HepG2 (cell line): ENCODE measurements at regions not wholly inside any gene's neighbourhood (a gene's known extent, or its start where the extent isn't known, plus 50 kb on each side); places are given as distances from the start of the nearest gene placed in this dataset.

Experiments used
- ATAC-seq: fragments of 200-7000 bp; cut with Tn5 transposase; 3 replicates; pipeline ENCODE4 v1.9.1; 2020; ENCODE audit warnings: mild to moderate bottlenecking, moderate library complexity
- BruUV-seq: library from RNA; stranded (reverse); fragments of 400-500 nt; replicated peaks from 2 replicates; lab custom pipeline; 2021; lab: Mats Ljungman, UMichigan
- CTCF ChIA-PET: fragments of 300-600 bp; formaldehyde crosslinking; extraction: SDS; loops from one replicate; lab custom pipeline; 2021; ENCODE audit warnings: low total read pairs, inconsistent platforms, low intra/inter-chr PET ratio; lab: Yijun Ruan, JAX
- POLR2A ChIA-PET: fragments of 350-600 bp; sonication (Branson Sonifier 250); formaldehyde crosslinking; loops from one replicate; lab custom pipeline; 2020; ENCODE audit warnings: antibody characterized with exemption, inconsistent platforms; lab: Yijun Ruan, JAX
- DNase-seq: peaks from one replicate; pipeline ENCODE4 v3.0.0-alpha.2; 2015; ENCODE audit warnings: low spot score
- FAIRE-seq: peaks from 3 replicates; lab custom pipeline; 2011; peaks lifted over from hg19 to GRCh38; lab: Jason Lieb, UNC
- H2AFZ ChIP-seq: one replicate; pipeline ENCODE4 v1.6.1; 2011; ENCODE audit warnings: low read length, inconsistent platforms
- H3K27ac ChIP-seq: fragments of 300-600 bp; 3 replicates; pipeline ENCODE4 v1.8.0; 2011; ENCODE audit warnings: mixed run types, mild to moderate bottlenecking, mixed read lengths, low read length, inconsistent platforms; ENCODE audit not compliant: insufficient read depth; ENCODE audit errors: extremely low read length
- H3K27me3 ChIP-seq, 2 experiments: fragments of 200-600 bp in 1 of 2; 2 replicates in 1 of 2; 3 replicates in 1 of 2; pipeline versions ENCODE4 v1.6.0 to v1.8.0; 2011; ENCODE audit warnings: low read length in 2 of 2, mild to moderate bottlenecking in 2 of 2, moderate library complexity in 2 of 2, inconsistent platforms in 1 of 2; ENCODE audit not compliant: insufficient read depth in 2 of 2, control insufficient read depth in 1 of 2
- H3K36me3 ChIP-seq, 2 experiments: fragments of 200-600 bp in 1 of 2; replicated peaks in 1 of 2; 2 replicates in 1 of 2; 3 replicates in 1 of 2; pipeline versions ENCODE4 v1.5.1 to v1.8.0; 2011; ENCODE audit warnings: low read length in 2 of 2, inconsistent platforms in 1 of 2; ENCODE audit not compliant: insufficient read depth in 2 of 2, control insufficient read depth in 1 of 2
- H3K4me1 ChIP-seq: 2 replicates; pipeline ENCODE4 v1.5.1; 2012; ENCODE audit warnings: low read length, inconsistent platforms; ENCODE audit not compliant: insufficient read depth
- H3K4me2 ChIP-seq: 2 replicates; pipeline ENCODE4 v1.6.0; 2011; ENCODE audit warnings: low read depth, low read length, inconsistent platforms
- H3K4me3 ChIP-seq, 3 experiments: fragments of 200-600 bp in 1 of 3; sonication (generic), shearing (Covaris generic) in 1 of 3; replicated peaks in 1 of 3; 2 replicates each; pipeline ENCODE4 v1.5.1; 2011 to 2016; ENCODE audit warnings: low read length in 3 of 3, inconsistent platforms in 2 of 3, low read depth in 2 of 3, mild to moderate bottlenecking in 2 of 3, control low read depth in 1 of 3, mixed read lengths in 1 of 3; ENCODE audit not compliant: insufficient read depth in 1 of 3
- H3K79me2 ChIP-seq: one replicate; pipeline ENCODE4 v1.6.1; 2011; ENCODE audit warnings: low read length, inconsistent platforms; ENCODE audit not compliant: insufficient read depth
- H3K9ac ChIP-seq: 2 replicates; pipeline ENCODE4 v1.6.0; 2011; ENCODE audit warnings: mild to moderate bottlenecking, low read depth, low read length, inconsistent platforms; ENCODE audit not compliant: insufficient read depth
- H3K9me3 ChIP-seq: 2 replicates; pipeline ENCODE4 v1.5.1; 2012; ENCODE audit warnings: mild to moderate bottlenecking, low read length
- H4K20me1 ChIP-seq: 2 replicates; pipeline ENCODE4 v1.6.0; 2011; ENCODE audit warnings: inconsistent platforms, mild to moderate bottlenecking, low read length, moderate library complexity; ENCODE audit not compliant: insufficient read depth
- AGO2 ChIP-seq: fragments of 200-400 bp; formaldehyde crosslinking; optimal IDR thresholded peaks from 2 replicates; pipeline ENCODE3; 2017; ENCODE audit warnings: mild to moderate bottlenecking, low read depth, low read length, moderate library complexity
- IKZF1 ChIP-seq: fragments of 450-650 bp; IDR thresholded peaks from 2 replicates; pipeline ENCODE4 v1.7.1; 2016
- MED1 ChIP-seq: sonication (generic); formaldehyde crosslinking; IDR thresholded peaks from 2 replicates; pipeline ENCODE4 v1.4.0; 2020; ENCODE audit warnings: missing genetic modification reagents
- MIER2 ChIP-seq: IDR thresholded peaks from 2 replicates; pipeline ENCODE4 v1.6.1; 2016; ENCODE audit warnings: missing biosample characterization, missing genetic modification reagents
- MYNN ChIP-seq: sonication (generic); formaldehyde crosslinking; IDR thresholded peaks from 2 replicates; pipeline ENCODE4 v1.4.0; 2020; ENCODE audit warnings: mild to moderate bottlenecking, low read depth, missing genetic modification reagents
- MZF1 ChIP-seq: sonication (generic); formaldehyde crosslinking; IDR thresholded peaks from 2 replicates; pipeline ENCODE4 v1.8.1; 2023; ENCODE audit warnings: mild to moderate bottlenecking, missing genetic modification reagents, borderline replicate concordance
- NCOR1 ChIP-seq: fragments of 200-600 bp; sonication (generic); IDR thresholded peaks from 2 replicates; pipeline ENCODE4 v1.7.0; 2017; ENCODE audit warnings: antibody characterized with exemption, low read length, borderline replicate concordance
- PITX1 ChIP-seq: sonication (generic); formaldehyde crosslinking; IDR thresholded peaks from 2 replicates; pipeline ENCODE4 v1.5.1; 2020; ENCODE audit warnings: mild to moderate bottlenecking, missing genetic modification reagents
- RFX1 ChIP-seq: fragments of 450-650 bp; IDR thresholded peaks from 2 replicates; pipeline ENCODE4 v1.6.1; 2017
- SALL1 ChIP-seq: sonication (generic); formaldehyde crosslinking; IDR thresholded peaks from 2 replicates; pipeline ENCODE4 v1.8.0; 2022; ENCODE audit warnings: mild to moderate bottlenecking, missing genetic modification reagents
- ZNF253 ChIP-seq: sonication (generic); formaldehyde crosslinking; IDR thresholded peaks from 2 replicates; pipeline ENCODE4 v1.8.0; 2022; ENCODE audit warnings: mild to moderate bottlenecking, missing genetic modification reagents, borderline replicate concordance
- WGBS: methylation state at CpG from one replicate; pipeline ENCODE4 v1.1.6; 2017; ENCODE audit warnings: low lambda C conversion rate; 5-methylcytosine and 5-hydroxymethylcytosine counted together
- in situ Hi-C: cut with HindIII; loops from 2 replicates; pipeline ENCODE4 v1.10.0; 2017; ENCODE audit warnings: low pct_unique_long_range_greater_than_20kb; ENCODE audit not compliant: extremely low pct_ligation_motif_present
- intact Hi-C: fragments of 100-400 bp; cut with micrococcal nuclease; formaldehyde crosslinking; loops from one replicate; pipeline ENCODE4 v1.10.0; 2022; ENCODE audit not compliant: unreplicated experiment
- TF ChIP-seq, protein P1 (sequence below): sonication (generic); formaldehyde crosslinking; IDR thresholded peaks from 2 replicates; pipeline ENCODE4 v1.8.0; 2022; ENCODE audit warnings: missing genetic modification reagents, mild to moderate bottlenecking, borderline replicate concordance
- TF ChIP-seq, protein P2 (sequence below): sonication (generic); formaldehyde crosslinking; IDR thresholded peaks from 2 replicates; pipeline ENCODE4 v1.8.1; 2023; ENCODE audit warnings: mild to moderate bottlenecking, missing genetic modification reagents

GRCh38 chr11:109347304-109347703 is 74.7 kb upstream of the C11orf87 start:
- DNase-seq = no peak
- no peaks in the 10 kb centered on the region for H4K20me1 ChIP-seq
- no TSS peak for BruUV-seq
- H3K36me3 ChIP-seq = no peaks in the 10 kb centered on the region
- H3K79me2 ChIP-seq = no peaks in the 10 kb centered on the region
- intact Hi-C loops = no loop called here
- no peak overlapping the region for H3K9ac ChIP-seq
- H3K4me1 ChIP-seq = no peaks in the 10 kb centered on the region
- no peaks in the 10 kb centered on the region for H3K27me3 ChIP-seq
- no peak overlapping the region for H3K4me3 ChIP-seq
- in situ Hi-C loops = no loop called here
- ATAC-seq = no peak
- no peaks in the 10 kb centered on the region for H3K9me3 ChIP-seq
- TF ChIP-seq, protein P1, sequence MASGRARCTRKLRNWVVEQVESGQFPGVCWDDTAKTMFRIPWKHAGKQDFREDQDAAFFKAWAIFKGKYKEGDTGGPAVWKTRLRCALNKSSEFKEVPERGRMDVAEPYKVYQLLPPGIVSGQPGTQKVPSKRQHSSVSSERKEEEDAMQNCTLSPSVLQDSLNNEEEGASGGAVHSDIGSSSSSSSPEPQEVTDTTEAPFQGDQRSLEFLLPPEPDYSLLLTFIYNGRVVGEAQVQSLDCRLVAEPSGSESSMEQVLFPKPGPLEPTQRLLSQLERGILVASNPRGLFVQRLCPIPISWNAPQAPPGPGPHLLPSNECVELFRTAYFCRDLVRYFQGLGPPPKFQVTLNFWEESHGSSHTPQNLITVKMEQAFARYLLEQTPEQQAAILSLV (CRISPR knock-in tag) = no peak
- TF ChIP-seq, protein P2, sequence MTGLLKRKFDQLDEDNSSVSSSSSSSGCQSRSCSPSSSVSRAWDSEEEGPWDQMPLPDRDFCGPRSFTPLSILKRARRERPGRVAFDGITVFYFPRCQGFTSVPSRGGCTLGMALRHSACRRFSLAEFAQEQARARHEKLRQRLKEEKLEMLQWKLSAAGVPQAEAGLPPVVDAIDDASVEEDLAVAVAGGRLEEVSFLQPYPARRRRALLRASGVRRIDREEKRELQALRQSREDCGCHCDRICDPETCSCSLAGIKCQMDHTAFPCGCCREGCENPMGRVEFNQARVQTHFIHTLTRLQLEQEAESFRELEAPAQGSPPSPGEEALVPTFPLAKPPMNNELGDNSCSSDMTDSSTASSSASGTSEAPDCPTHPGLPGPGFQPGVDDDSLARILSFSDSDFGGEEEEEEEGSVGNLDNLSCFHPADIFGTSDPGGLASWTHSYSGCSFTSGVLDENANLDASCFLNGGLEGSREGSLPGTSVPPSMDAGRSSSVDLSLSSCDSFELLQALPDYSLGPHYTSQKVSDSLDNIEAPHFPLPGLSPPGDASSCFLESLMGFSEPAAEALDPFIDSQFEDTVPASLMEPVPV = no peak
- TF ChIP-seq MYNN (CRISPR knock-in tag) (no peak), MED1 (CRISPR knock-in tag) (no peak), RFX1 (no peak), IKZF1 (no peak), SALL1 (CRISPR knock-in tag) (no peak), AGO2 (no peak), PITX1 (CRISPR knock-in tag) (no peak), MIER2 (CRISPR knock-in tag) (no peak), ZNF253 (CRISPR knock-in tag) (no peak), MZF1 (CRISPR knock-in tag) (no peak), NCOR1 (no peak)
- ChIA-PET CTCF (no interaction called here), POLR2A (no interaction called here)
- no peak overlapping the region for H3K27ac ChIP-seq
- WGBS = 54% methylated on average over 2 of the region's 2 CpGs
- H2AFZ ChIP-seq = no peak overlapping the region
- no peak overlapping the region for H3K4me2 ChIP-seq
- no peak for FAIRE-seq
